Right atrium auricular region (tissue), 2 donors: ENCODE measurements at regions not wholly inside any gene's neighbourhood (a gene's known extent, or its start where the extent isn't known, plus 50 kb on each side); places are given as distances from the start of the nearest gene placed in this dataset.
"Not testable (repeated sequence)": the region's sequence is repeated elsewhere in the genome, so short reads cannot be mapped to it uniquely, and the experiment has no call there.

Source experiments
- DNase-seq: peaks from one replicate; pipeline ENCODE4 v3.0.0-alpha.2; 2019; ENCODE audit warnings: low spot score
- H3K27ac ChIP-seq, 2 donors: fragments of 200-600 bp; sonication (generic); 1 replicate in 1 of 2; 2 replicates in 1 of 2; pipeline ENCODE4 v1.5.1; 2016 to 2019
- H3K27me3 ChIP-seq, 2 donors: fragments of 200-600 bp; sonication (generic); one replicate each; pipeline versions ENCODE4 v1.5.1 to v1.6.0; 2017 to 2019
- H3K36me3 ChIP-seq: fragments of 200-600 bp; sonication (generic); one replicate; pipeline ENCODE4 v1.5.1; 2016
- H3K4me1 ChIP-seq, 2 donors: fragments of 200-600 bp; sonication (generic); one replicate each; pipeline versions ENCODE4 v1.5.1 to v1.6.0; 2017 to 2019
- H3K4me3 ChIP-seq, 2 donors: fragments of 200-600 bp; sonication (generic); 1 replicate in 1 of 2; 2 replicates in 1 of 2; pipeline ENCODE4 v1.5.1; 2017 to 2019; ENCODE audit warnings: mild to moderate bottlenecking in 1 of 2, moderate library complexity in 1 of 2
- H3K9me3 ChIP-seq, 2 donors: fragments of 200-600 bp; sonication (generic); one replicate each; pipeline ENCODE4 v1.5.1; 2019
- TF ChIP-seq, protein P1 (sequence below), 2 donors: fragments of 200-600 bp; sonication (generic); IDR thresholded peaks; one replicate each; pipeline ENCODE4 v1.5.1; 2019; ENCODE audit warnings: antibody characterized with exemption in 2 of 2

GRCh38 chr6:21946298-21946783 is 350.5 kb downstream of the PRL start:
- TF ChIP-seq, protein P1, sequence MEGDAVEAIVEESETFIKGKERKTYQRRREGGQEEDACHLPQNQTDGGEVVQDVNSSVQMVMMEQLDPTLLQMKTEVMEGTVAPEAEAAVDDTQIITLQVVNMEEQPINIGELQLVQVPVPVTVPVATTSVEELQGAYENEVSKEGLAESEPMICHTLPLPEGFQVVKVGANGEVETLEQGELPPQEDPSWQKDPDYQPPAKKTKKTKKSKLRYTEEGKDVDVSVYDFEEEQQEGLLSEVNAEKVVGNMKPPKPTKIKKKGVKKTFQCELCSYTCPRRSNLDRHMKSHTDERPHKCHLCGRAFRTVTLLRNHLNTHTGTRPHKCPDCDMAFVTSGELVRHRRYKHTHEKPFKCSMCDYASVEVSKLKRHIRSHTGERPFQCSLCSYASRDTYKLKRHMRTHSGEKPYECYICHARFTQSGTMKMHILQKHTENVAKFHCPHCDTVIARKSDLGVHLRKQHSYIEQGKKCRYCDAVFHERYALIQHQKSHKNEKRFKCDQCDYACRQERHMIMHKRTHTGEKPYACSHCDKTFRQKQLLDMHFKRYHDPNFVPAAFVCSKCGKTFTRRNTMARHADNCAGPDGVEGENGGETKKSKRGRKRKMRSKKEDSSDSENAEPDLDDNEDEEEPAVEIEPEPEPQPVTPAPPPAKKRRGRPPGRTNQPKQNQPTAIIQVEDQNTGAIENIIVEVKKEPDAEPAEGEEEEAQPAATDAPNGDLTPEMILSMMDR (IDR thresholded peaks at IDR 0.05), result no peak
- H3K27me3 ChIP-seq, result no peaks in the 10 kb centered on the region
- no peaks in the 10 kb centered on the region for H3K36me3 ChIP-seq
- DNase-seq, result no peak
- H3K4me1 ChIP-seq, result peaks cover 0 to 2% of the 10 kb centered on the region in 2 donors
- no peak overlapping the region for H3K4me3 ChIP-seq
- no peaks in the 10 kb centered on the region for H3K9me3 ChIP-seq
- H3K27ac ChIP-seq, result no peak overlapping the region

DNA sequence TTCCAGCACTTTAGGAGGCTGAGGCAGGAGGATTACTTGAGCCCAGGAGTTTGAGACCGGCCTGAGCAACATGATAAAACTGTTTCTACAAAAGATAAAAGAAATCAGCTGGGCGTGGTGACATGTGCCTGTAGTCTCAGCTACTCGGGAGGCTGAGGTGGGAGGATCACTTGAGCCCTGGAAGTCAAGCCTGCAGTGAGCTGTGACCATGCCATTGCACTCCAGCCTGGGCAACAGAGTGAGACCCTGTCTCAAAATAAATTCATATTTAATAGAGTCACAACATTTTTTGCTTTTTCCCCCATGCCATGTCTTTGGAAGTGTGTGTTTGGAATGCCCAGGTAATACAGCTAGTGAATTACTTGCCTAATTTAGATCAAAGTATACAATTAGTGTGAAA is 349.6 kb downstream of the PRL start:
- not testable (repeated sequence) for H3K4me1 ChIP-seq, H3K36me3 ChIP-seq, H3K27me3 ChIP-seq, DNase-seq, H3K9me3 ChIP-seq, H3K4me3 ChIP-seq, H3K27ac ChIP-seq

DNA sequence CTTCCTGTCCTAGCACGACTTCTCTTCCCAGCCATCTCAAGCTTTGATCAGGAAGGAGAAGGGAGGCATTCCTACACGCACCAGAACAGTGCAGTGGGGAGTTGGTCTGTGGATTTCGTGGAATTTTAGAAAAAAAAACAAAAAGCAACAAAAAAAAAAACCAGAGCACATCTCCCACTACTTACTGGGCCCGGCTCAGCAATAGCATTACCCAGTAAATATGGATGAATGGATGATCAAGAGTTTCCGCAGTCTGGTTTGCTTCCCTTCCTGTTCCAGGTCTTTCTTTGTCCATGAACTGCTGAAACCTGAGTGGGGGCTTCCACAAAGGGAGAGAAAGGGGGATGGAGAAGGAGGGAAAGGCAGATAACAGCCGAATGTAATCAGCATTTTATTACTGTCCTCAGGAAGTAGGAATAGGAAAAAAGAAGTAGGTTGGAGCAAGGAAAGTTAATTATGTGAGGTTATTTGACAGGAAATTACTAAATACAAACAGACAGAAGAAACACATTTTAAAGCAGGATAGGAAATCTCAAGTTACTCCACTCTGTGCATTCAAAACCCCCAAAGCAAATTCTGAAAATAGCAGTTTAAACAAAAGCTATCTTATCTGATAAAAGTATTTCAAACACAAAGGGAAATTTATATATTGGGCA is 349.0 kb downstream of the PRL start:
- no peak overlapping the region for H3K4me3 ChIP-seq
- no peaks in the 10 kb centered on the region for H3K9me3 ChIP-seq
- H3K36me3 ChIP-seq, result no peaks in the 10 kb centered on the region
- H3K27me3 ChIP-seq, result no peaks in the 10 kb centered on the region
- H3K4me1 ChIP-seq, result peaks cover 0 to 8% of the 10 kb centered on the region in 2 donors
- H3K27ac ChIP-seq, result no peak overlapping the region
- TF ChIP-seq, protein P1 (IDR thresholded peaks at IDR 0.05), result no peak
- no peak for DNase-seq

GRCh38 chr6:21949211-21949801 is 347.5 kb downstream of the PRL start:
- H3K27ac ChIP-seq, result no peak overlapping the region
- H3K27me3 ChIP-seq, result no peaks in the 10 kb centered on the region
- TF ChIP-seq, protein P1 (IDR thresholded peaks at IDR 0.05), result no peak
- DNase-seq, result no peak
- H3K4me1 ChIP-seq, result peaks cover 0 to 20% of the 10 kb centered on the region in 2 donors
- H3K9me3 ChIP-seq, result no peaks in the 10 kb centered on the region
- no peak overlapping the region for H3K4me3 ChIP-seq
- no peaks in the 10 kb centered on the region for H3K36me3 ChIP-seq

DNA sequence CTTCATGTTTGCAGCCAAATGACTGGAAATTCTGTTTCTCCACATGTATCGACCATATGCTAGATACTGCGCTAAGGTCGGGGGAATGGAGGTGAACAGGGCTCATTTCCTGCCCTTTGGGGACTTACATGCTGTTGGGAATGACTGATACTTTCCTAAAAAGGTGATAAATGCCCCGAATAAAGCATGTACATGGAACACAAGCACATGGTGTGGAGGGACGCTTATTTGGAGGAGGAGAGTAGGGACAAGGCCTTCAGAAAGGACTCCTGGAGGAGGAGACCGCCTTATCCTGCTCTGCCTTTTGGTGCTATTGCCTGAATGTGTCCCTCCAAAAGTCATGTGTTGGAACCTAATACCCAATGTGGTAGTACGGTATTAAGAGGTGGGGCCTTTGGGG is 344.5 kb downstream of the PRL start:
- no peak overlapping the region for H3K27ac ChIP-seq
- no peaks in the 10 kb centered on the region for H3K36me3 ChIP-seq
- H3K4me1 ChIP-seq, result peaks cover 0 to 24% of the 10 kb centered on the region in 2 donors
- no peak overlapping the region for H3K4me3 ChIP-seq
- TF ChIP-seq, protein P1 (IDR thresholded peaks at IDR 0.05), result no peak
- DNase-seq, result no peak
- H3K27me3 ChIP-seq, result no peaks in the 10 kb centered on the region
- H3K9me3 ChIP-seq, result no peaks in the 10 kb centered on the region

GRCh38 chr6:21953831-21954801 is 342.7 kb downstream of the PRL start:
- Histone ChIP-seq H3K27me3 (no peaks in the 10 kb centered on the region), H3K9me3 (no peaks in the 10 kb centered on the region), H3K4me3 (no peak overlapping the region), H3K4me1 (peaks cover 0 to 24% of the 10 kb centered on the region in 2 donors), H3K27ac (no peak overlapping the region), H3K36me3 (no peaks in the 10 kb centered on the region)
- DNase-seq, result no peak
- TF ChIP-seq, protein P1 (IDR thresholded peaks at IDR 0.05), result no peak
